Stimulated activated CD4-positive, alpha-beta T cell treated with anti-CD3 and anti-CD28 coated beads, TNF-alpha, amount 100 ng/mL, for 24 hours (primary cell): ENCODE measurements at regions not wholly inside any gene's neighbourhood (a gene's known extent, or its start where the extent isn't known, plus 50 kb on each side); places are given as distances from the start of the nearest gene placed in this dataset.

Experiments used
- DNase-seq, 3 experiments: peaks; one replicate each; pipeline ENCODE4 v3.0.0-alpha.2; 2020; ENCODE audit warnings: low read depth in 3 of 3

- no peak for DNase-seq
These were observed 486.1 kb upstream of the COBL start for GRCh38 chr7:51802718-51803117.

GRCh38 chr7:51797371-51797770 is 480.8 kb upstream of the COBL start:
- DNase-seq: no peak

GRCh38 chr7:51792796-51793195 is 476.2 kb upstream of the COBL start:
- DNase-seq: no peak

DNA sequence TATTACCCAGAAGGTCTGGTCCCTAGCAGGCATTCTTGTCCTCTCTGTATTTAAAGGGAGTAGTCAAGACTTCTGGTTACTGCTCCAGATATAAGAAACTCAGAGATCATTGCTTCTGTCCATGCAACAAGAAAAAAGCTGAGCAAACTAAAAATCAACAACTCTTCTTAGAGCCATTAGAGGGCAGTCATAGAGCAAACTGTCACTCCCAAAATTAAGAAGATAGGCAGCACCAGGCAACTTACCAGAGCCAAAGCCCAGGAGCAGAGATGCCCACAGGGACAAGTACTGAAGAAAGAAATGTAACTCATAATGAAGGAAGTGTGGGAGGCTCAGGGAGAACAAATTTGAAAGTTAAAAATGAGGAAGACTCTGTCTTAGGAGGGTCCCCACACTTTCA is 472.9 kb upstream of the COBL start:
- DNase-seq: no peak

DNA sequence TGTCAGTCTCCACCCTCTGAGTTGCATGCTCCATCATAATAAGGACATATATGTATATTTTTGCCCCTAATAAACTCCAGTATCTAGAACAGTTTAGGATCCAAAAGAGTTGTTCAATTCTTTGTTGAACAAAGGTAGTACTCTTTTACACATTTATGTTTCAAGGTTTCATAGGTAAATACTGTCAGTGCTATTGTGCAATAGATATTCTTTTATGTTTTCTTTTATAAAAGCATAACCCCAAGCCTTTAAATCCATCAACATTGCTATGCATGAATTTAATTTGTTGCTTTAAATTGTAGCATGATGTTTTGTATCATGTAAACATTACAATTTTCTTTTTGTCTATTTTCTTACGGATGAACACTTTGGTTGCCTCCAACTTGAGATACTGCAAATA is 469.7 kb upstream of the COBL start:
- DNase-seq: no peak

DNA sequence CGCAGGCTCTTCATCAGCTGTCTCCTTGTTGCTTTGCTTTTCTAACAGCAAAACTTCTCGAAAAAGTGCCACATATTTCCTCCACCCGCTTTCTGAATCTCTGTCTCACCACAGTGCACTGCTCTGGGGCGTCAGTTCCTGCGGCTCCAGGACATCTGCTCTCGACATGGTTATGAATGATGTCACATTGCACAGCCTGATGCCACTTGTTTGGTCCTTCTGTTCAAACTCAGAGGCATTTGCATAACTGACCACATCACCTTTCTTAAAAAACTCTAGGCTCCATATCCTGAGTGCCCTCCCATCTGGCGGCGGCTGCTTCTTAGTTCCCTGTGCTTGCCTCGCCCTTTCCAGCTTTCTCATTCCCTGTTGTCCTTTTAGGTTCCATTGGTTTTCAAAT is 469.3 kb upstream of the COBL start:
- no peak for DNase-seq

GRCh38 chr7:51785171-51785570 is 468.6 kb upstream of the COBL start:
- DNase-seq: no peak

DNA sequence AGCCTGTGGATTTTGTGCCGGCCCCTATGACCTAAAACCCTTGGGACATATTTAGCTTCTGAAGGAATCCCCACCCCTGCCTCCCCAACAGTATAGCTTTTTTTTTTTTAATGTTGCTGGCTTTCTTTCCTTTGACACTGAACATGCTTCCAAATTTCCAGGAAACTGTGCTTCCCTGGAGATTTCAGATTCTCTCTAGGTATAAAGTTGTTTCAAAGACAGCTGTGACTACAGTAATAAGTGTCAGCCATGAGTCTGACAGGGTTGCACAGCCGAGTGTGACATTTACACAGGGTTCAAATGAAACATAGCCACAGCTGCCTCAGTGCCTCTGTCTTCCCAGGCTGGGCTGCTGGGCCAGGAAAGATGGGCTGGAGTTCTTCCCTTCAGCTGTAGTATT is 466.6 kb upstream of the COBL start:
- no peak for DNase-seq

DNA sequence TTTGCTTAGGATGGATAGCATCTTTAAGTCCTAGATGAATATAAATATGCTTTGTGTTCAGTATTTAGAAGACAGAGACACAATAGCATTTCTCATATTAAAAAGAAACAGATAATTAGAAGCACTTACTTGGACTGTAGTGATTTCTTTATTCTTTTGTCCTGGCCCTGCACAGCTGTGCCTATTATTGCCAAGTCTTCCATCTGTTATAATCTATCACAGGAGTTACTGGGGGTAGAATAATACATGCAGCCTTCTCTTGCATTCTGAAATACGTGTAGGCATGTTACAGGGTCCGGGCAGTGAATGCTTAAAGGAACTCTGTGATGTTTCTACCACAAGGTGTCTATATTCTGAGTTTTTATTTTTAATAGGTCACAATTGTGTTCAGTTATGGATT is 461.5 kb upstream of the COBL start:
- no peak for DNase-seq

GRCh38 chr7:51774178-51774577 is 457.6 kb upstream of the COBL start:
- no peak for DNase-seq

GRCh38 chr7:51772190-51772589 is 455.6 kb upstream of the COBL start:
- DNase-seq: no peak

DNA sequence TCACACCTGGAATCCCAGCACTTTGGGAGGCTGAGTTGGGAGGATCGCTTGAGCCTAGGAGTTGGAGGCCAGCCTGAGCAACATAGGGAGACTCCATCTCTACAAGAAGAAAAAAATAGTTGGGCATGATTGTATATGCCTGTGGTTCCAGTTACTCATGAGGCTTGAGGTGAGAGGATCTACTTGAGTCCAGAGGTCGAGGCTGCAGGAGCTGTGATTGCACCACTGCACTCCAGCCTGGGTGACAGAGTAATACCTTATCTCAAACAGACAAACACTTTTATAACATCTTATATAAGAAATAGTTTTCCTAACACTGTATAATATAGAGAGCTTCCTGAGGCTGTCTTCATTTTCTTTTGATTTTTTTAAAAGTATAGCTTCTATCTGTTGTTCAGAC is 448.4 kb upstream of the COBL start:
- DNase-seq: no peak

DNA sequence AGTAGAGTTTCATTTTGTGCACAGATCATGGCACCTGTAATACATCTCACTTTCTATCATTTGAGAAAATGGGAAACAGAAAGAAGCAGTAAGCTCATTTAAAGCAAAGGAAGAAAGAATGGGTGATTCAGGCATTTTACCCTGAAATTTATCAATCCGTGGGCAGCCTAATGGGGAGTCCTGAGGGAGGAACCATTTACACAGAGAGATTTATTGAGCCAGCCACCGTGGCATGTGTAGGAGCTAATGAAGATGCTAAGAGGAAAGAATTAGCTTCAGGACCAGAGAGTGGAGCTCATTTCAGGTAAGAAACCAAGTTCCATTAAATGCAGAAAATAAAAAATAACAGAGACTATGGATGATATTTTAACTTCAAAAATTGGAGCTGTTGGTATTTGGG is 443.4 kb upstream of the COBL start:
- no peak for DNase-seq

DNA sequence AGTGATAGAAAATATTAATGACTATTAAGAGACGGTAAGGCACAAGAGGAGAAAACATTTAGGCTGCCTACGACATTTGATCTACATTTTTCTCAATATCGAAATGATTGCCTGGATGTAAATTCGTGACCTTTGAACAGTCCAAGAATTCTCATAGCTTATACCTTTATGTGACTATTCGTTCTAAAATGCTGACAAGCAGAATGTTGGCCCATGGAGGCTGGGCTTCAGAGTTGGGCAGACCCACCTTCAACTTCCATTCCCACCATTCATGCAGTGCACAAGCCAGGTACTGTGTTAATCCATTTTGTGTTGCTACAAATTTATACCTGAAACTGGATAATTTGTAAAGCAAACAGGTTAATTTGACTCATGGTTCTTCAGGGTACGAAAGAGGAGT is 441.4 kb upstream of the COBL start:
- DNase-seq: no peak

GRCh38 chr7:51732951-51733350 is 416.3 kb upstream of the COBL start:
- no peak for DNase-seq

GRCh38 chr7:51732116-51732515 is 415.5 kb upstream of the COBL start:
- no peak for DNase-seq

- DNase-seq: no peak
These were observed 414.5 kb upstream of the COBL start for GRCh38 chr7:51731075-51731474.

DNA sequence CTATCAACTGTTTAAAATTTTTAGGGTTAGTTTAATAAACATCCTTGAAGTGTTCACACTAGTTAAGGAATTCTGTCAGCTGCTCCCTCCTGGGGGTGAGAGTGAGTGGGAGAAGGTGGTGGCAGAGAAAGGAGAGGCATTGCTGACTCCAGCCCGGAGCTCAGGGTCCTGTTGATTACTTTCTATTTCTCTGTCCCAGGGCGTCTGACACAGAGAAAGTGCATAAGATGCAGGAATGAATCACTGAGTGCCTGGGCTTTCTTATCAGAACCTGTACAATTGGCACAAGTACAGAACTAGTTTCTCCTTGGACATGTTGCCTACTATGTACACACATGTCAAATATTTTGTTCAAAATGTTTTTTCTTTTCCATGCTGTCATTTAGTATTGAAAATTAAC is 410.8 kb upstream of the COBL start:
- no peak for DNase-seq

- no peak for DNase-seq
These were observed 390.2 kb upstream of the COBL start for GRCh38 chr7:51706851-51707250.

GRCh38 chr7:51705701-51706100 is 389.1 kb upstream of the COBL start:
- no peak for DNase-seq

DNA sequence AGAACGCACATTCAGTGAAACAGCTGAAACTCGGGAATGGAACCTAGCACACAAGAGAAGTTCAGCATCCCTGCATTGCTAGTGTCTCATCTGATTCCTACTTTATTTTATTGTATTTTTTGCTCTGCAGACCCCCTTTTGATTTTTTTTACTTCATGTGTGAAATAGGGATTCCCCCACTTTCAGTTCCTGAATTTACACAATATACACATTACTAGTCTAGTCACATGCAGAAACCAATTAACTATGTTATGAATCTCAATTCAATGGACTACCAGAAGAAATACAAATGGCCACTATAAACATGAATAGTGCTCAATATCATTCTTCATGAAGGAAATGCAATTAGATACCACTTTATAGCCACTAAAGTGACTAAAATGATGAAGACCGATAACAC is 386.1 kb upstream of the COBL start:
- DNase-seq: no peak

GRCh38 chr7:51701935-51702334 is 385.3 kb upstream of the COBL start:
- no peak for DNase-seq

DNA sequence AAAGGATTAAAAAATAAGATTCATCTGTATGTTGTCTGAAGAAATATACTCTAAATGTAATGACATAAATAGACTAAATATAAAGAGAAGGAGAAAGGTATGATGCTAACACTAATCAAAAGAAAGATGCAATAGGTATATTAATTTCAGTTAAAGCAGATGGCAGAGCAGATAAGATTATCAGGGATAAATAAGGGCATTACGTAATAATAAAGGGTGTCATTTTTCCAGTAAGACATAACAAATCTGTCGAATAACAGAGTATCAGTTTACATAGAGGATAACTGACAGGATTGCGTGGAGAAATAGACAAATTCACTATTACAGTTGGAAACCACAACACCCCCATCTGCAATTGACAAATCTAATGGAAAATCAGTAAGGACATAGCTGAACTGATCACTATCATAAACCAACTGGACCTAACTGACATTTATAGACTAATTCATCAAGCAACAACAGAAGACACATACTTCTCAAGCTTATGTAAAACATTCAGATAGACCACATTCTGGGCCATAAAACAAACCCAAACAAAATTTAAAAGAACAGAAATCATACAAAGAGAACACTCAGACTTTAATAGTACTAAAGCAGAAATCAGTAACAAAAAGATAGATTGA is 384.1 kb upstream of the COBL start:
- no peak for DNase-seq

DNA sequence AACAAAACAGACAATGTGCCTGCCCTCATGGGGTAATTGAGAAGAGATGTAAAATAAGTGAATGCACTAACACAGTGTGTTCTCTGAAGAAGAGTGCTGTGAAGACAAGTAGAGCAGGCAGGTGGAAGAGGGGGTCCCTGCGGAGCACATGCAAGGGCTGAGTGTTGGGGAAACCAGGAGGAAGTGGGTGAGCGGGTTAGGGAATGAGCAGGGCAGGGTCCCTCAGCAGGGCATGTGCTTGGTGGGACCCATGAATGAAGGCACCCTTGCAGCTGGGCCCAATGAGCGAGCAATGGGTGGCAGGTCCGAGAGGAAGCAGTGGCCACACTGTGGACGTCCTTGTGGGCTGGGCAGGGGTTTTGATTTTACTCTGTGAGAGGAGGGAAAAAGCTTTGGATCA is 376.6 kb upstream of the COBL start:
- no peak for DNase-seq

- no peak for DNase-seq
These were observed 372.9 kb upstream of the COBL start for GRCh38 chr7:51689547-51689946.
